ENCODE measurements at regions not wholly inside any gene's neighbourhood (a gene's known extent, or its start where the extent isn't known, plus 50 kb on each side); places are given as distances from the start of the nearest gene placed in this dataset.

- SMC1A ChIA-PET (ENCODE audit: uncharacterized antibody, unreplicated experiment), result no interaction called here
- no peaks in the 10 kb centered on the region for H4K20me1 ChIP-seq (ENCODE audit: control insufficient read depth, insufficient read depth)
- H3K27ac ChIP-seq (ENCODE audit: control insufficient read depth, insufficient read depth), result no peak overlapping the region
- no peak for DNase-seq (ENCODE audit: low read depth, low spot score)
- no peaks in the 10 kb centered on the region for H3K36me3 ChIP-seq (ENCODE audit: control insufficient read depth in 2 of 2, insufficient read depth in 2 of 2, low read length in 1 of 2)
- H2AFZ ChIP-seq (ENCODE audit: control insufficient read depth, low read depth, low read length), result no peak overlapping the region
- WGBS (ENCODE audit: insufficient coverage, insufficient replicate concordance, low lambda C conversion rate, missing lambda C conversion rate), result 0% methylated on average over 3 of the region's 3 CpGs
- ATAC-seq, result no peak
- H3K4me2 ChIP-seq (ENCODE audit: control insufficient read depth, insufficient read depth), result no peak overlapping the region
- POLR2A ChIA-PET, result no interaction called here
- intact Hi-C loops (cut with micrococcal nuclease; ENCODE audit: unreplicated experiment), result no loop called here
- H3K4me3 ChIP-seq, result no peak overlapping the region
- H3K9ac ChIP-seq (ENCODE audit: control insufficient read depth, insufficient read depth, low read length), result no peak overlapping the region
- CTCF ChIA-PET, result no interaction called here
- in situ Hi-C loops (cut with MboI), result no loop called here
- no TSS peak for BruUV-seq (replicated peaks)
- FAIRE-seq, result no peak
- RAD21 ChIA-PET (ENCODE audit: unreplicated experiment), result no interaction called here
- no peaks in the 10 kb centered on the region; the same call in 2 of the 3 replicates for H3K9me3 ChIP-seq (replicated peaks; ENCODE audit: control insufficient read depth, insufficient read depth, low read length)
- no peaks in the 10 kb centered on the region for H3K79me2 ChIP-seq (ENCODE audit: control insufficient read depth, insufficient read depth, low read length)
- H3K27me3 ChIP-seq (replicated peaks in 1 of 2; ENCODE audit: control insufficient read depth in 2 of 2, insufficient read depth in 2 of 2, low read length in 1 of 2), result no peaks in the 10 kb centered on the region
- no peaks in the 10 kb centered on the region for H3K4me1 ChIP-seq (ENCODE audit: control insufficient read depth, insufficient read depth, low read length)
- TF ChIP-seq WRNIP1 (IDR thresholded peaks at IDR 0.05; ENCODE audit: borderline replicate concordance, low read depth, low read length), result no peak
- no peak for TF ChIP-seq YBX1 (IDR thresholded peaks at IDR 0.05)
- TF ChIP-seq ZNF592 (IDR thresholded peaks at IDR 0.05), result no peak
- no peak for TF ChIP-seq SUZ12 (IDR thresholded peaks at IDR 0.05; ENCODE audit: unreplicated experiment)
- TF ChIP-seq BMI1 (IDR thresholded peaks at IDR 0.05; ENCODE audit: borderline replicate concordance), result no peak
- no peak for TF ChIP-seq ATF2 (IDR thresholded peaks at IDR 0.05; ENCODE audit: low read length)
- TF ChIP-seq ZNF217 (IDR thresholded peaks at IDR 0.05), result no peak
- no peak for TF ChIP-seq HDGF (IDR thresholded peaks at IDR 0.05)
- TF ChIP-seq PBX3 (IDR thresholded peaks at IDR 0.05; ENCODE audit: insufficient replicate concordance, low read depth, low read length), result no peak
- TF ChIP-seq RELA (IDR thresholded peaks at IDR 0.05; ENCODE audit: borderline replicate concordance, partially characterized antibody), result no peak
- TF ChIP-seq NFIC (IDR thresholded peaks at IDR 0.05; ENCODE audit: low read depth, low read length), result no peak
- TF ChIP-seq PAX8 (IDR thresholded peaks at IDR 0.05), result no peak
- TF ChIP-seq POLR2AphosphoS2 (IDR thresholded peaks at IDR 0.05; ENCODE audit: low read depth, low read length), result no peak
- no peak for TF ChIP-seq ZNF207 (IDR thresholded peaks at IDR 0.05; ENCODE audit: borderline replicate concordance)
- no peak for TF ChIP-seq RCOR1 (conservative IDR thresholded peaks at IDR 0.05; ENCODE audit: low read depth, low read length)
- no peak for TF ChIP-seq NFYA (IDR thresholded peaks at IDR 0.05; ENCODE audit: borderline replicate concordance, low read depth, low read length)
Measured at GRCh38 chr19:27716922-27717321, 1496.0 kb downstream of the UQCRFS1 start.
